Caco-2 (cell line): ENCODE measurements at regions not wholly inside any gene's neighbourhood (a gene's known extent, or its start where the extent isn't known, plus 50 kb on each side); places are given as distances from the start of the nearest gene placed in this dataset.

ENCODE experiments used
- BruUV-seq: library from RNA; stranded (reverse); fragments of 400-500 nt; replicated peaks from 2 replicates; lab custom pipeline; 2021; lab: Mats Ljungman, UMichigan
- CTCF ChIA-PET: fragments of 300-600 bp; sonication (Branson Sonifier 250); formaldehyde crosslinking; loops from one replicate; lab custom pipeline; 2022; ENCODE audit warnings: antibody characterized with exemption; lab: Charles Lee
- POLR2A ChIA-PET: fragments of 300-600 bp; sonication (Branson Sonifier 250); formaldehyde crosslinking; loops from one replicate; lab custom pipeline; 2022; ENCODE audit warnings: antibody characterized with exemption; lab: Charles Lee
- DNase-seq, 2 experiments: peaks; one replicate each; pipeline versions ENCODE4 v3.0.0 to v3.0.0-alpha.2; 2020 to 2022
- H3K27me3 ChIP-seq: replicated peaks from 2 replicates; pipeline ENCODE4 v1.6.0; 2011; ENCODE audit warnings: low read length; ENCODE audit not compliant: control insufficient read depth, insufficient read depth
- H3K36me3 ChIP-seq: 2 replicates; pipeline ENCODE4 v1.5.1; 2011; ENCODE audit warnings: low read length; ENCODE audit not compliant: control insufficient read depth, insufficient read depth
- H3K4me1 ChIP-seq: fragments of 250-450 bp; sonication (Bioruptor Pico); 2 replicates; pipeline ENCODE4 v1.5.1; 2020; ENCODE audit warnings: mild to moderate bottlenecking
- H3K4me3 ChIP-seq: 2 replicates; pipeline ENCODE4 v1.5.1; 2011; ENCODE audit warnings: low read depth, mild to moderate bottlenecking, control low read depth, low read length
- H3K9me3 ChIP-seq: fragments of 250-450 bp; sonication (Bioruptor Pico); 2 replicates; pipeline ENCODE4 v1.5.1; 2020; ENCODE audit warnings: mild to moderate bottlenecking, moderate library complexity
- H3K27ac Mint-ChIP-seq: one replicate; pipeline ENCODE4 v1.8.0; 2022; ENCODE audit warnings: mixed read lengths; ENCODE audit not compliant: unreplicated experiment
- H3K27me3 Mint-ChIP-seq: one replicate; pipeline ENCODE4 v1.8.0; 2022; ENCODE audit warnings: mixed read lengths; ENCODE audit not compliant: insufficient read depth, unreplicated experiment
- H3K36me3 Mint-ChIP-seq: one replicate; pipeline ENCODE4 v1.8.0; 2022; ENCODE audit warnings: mild to moderate bottlenecking, mixed read lengths; ENCODE audit not compliant: insufficient read depth, unreplicated experiment
- H3K4me1 Mint-ChIP-seq: one replicate; pipeline ENCODE4 v1.8.0; 2022; ENCODE audit warnings: low read depth, mixed read lengths; ENCODE audit not compliant: unreplicated experiment
- H3K4me3 Mint-ChIP-seq: one replicate; pipeline ENCODE4 v1.8.0; 2022; ENCODE audit warnings: mild to moderate bottlenecking, moderate library complexity, mixed read lengths; ENCODE audit not compliant: unreplicated experiment
- H3K9me3 Mint-ChIP-seq: one replicate; pipeline ENCODE4 v1.8.0; 2022; ENCODE audit warnings: mixed read lengths; ENCODE audit not compliant: unreplicated experiment
- intact Hi-C: fragments of 100-400 bp; cut with micrococcal nuclease; formaldehyde crosslinking; loops from one replicate; pipeline ENCODE4 v1.10.0; 2022; ENCODE audit not compliant: unreplicated experiment
- TF ChIP-seq, protein P1 (sequence below), 2 experiments: fragments of 200-600 bp in 1 of 2; IDR thresholded peaks; 1 replicate in 1 of 2; 2 replicates in 1 of 2; pipeline versions ENCODE4 v1.5.1 to v1.8.0; 2011 to 2022; ENCODE audit warnings: antibody characterized with exemption in 1 of 2, control low read depth in 1 of 2, inconsistent platforms in 1 of 2, low read depth in 1 of 2, low read length in 1 of 2, mild to moderate bottlenecking in 1 of 2, moderate library complexity in 1 of 2; ENCODE audit not compliant: insufficient read depth in 1 of 2, severe bottlenecking in 1 of 2, unreplicated experiment in 1 of 2

DNA sequence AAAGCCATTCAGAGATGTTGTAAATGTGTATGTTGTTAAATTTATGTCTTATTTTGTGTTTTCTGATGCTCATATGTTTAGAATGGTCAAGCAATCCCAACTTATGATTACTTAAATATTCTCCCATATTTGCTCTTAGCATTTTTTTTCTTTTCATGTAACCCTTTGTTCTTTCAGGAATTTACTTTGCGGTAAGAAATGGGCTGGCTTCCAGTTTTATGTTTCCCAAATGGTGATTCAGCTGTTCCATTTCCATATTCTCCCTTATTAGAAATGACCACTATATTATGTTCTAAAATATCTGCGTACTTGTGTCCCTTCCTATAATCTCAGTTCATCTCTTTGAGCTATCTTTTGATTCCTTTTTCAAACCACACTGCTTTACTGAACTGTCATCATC is 113.7 kb downstream of the CDH26 start:
- H3K4me3 Mint-ChIP-seq: no peak overlapping the region
- ChIA-PET POLR2A (no interaction called here), CTCF (no interaction called here)
- no peak for DNase-seq
- Histone ChIP-seq H3K4me3 (no peak overlapping the region), H3K27me3 (peaks cover 7% of the 10 kb centered on the region), H3K4me1 (no peaks in the 10 kb centered on the region), H3K9me3 (0 out of 2 replicates have a peak, but pooled peaks cover 9% of the 10 kb centered on the region), H3K36me3 (no peaks in the 10 kb centered on the region)
- H3K27me3 Mint-ChIP-seq: peaks cover 27% of the 10 kb centered on the region
- H3K4me1 Mint-ChIP-seq: no peaks in the 10 kb centered on the region
- BruUV-seq: no TSS peak
- TF ChIP-seq, protein P1, sequence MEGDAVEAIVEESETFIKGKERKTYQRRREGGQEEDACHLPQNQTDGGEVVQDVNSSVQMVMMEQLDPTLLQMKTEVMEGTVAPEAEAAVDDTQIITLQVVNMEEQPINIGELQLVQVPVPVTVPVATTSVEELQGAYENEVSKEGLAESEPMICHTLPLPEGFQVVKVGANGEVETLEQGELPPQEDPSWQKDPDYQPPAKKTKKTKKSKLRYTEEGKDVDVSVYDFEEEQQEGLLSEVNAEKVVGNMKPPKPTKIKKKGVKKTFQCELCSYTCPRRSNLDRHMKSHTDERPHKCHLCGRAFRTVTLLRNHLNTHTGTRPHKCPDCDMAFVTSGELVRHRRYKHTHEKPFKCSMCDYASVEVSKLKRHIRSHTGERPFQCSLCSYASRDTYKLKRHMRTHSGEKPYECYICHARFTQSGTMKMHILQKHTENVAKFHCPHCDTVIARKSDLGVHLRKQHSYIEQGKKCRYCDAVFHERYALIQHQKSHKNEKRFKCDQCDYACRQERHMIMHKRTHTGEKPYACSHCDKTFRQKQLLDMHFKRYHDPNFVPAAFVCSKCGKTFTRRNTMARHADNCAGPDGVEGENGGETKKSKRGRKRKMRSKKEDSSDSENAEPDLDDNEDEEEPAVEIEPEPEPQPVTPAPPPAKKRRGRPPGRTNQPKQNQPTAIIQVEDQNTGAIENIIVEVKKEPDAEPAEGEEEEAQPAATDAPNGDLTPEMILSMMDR (IDR thresholded peaks at IDR 0.05; ENCODE audit: insufficient read depth in 1 of 2, low read depth in 1 of 2, low read length in 1 of 2, severe bottlenecking in 1 of 2, unreplicated experiment in 1 of 2): no peak
- no peaks in the 10 kb centered on the region for H3K9me3 Mint-ChIP-seq
- intact Hi-C loops: no loop called here
- no peaks in the 10 kb centered on the region for H3K36me3 Mint-ChIP-seq
- no peak overlapping the region for H3K27ac Mint-ChIP-seq

DNA sequence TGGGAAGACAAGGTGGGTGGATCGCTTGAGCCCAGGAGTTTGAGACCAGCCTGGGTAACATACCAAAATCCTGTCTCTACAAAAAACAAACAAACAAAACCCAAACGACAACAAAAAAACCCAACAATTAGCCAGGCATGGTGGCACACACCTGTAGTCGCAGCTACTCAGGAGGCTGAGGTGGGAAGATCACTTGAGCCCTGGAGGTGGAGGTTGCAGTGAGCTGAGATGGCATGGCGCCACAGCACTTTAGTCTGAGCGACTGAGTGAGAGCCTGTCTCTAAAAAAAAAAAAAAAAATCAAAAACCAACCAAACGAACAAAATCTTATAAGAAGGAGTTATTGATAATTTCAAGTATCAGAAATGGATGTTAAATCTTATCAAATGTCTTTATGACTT is 114.9 kb downstream of the CDH26 start:
- POLR2A ChIA-PET: no interaction called here
- no peaks in the 10 kb centered on the region for H3K36me3 Mint-ChIP-seq
- H3K4me1 ChIP-seq: no peaks in the 10 kb centered on the region
- BruUV-seq: no TSS peak
- H3K27me3 ChIP-seq: peaks cover 5% of the 10 kb centered on the region; the same call in 1 of the 2 replicates
- no peak overlapping the region for H3K27ac Mint-ChIP-seq
- H3K9me3 Mint-ChIP-seq: no peaks in the 10 kb centered on the region
- H3K4me3 ChIP-seq: no peak overlapping the region
- CTCF ChIA-PET: no interaction called here
- H3K36me3 ChIP-seq: no peaks in the 10 kb centered on the region
- peaks cover 21% of the 10 kb centered on the region for H3K27me3 Mint-ChIP-seq
- H3K4me3 Mint-ChIP-seq: no peak overlapping the region
- no peaks in the 10 kb centered on the region for H3K4me1 Mint-ChIP-seq
- 0 out of 2 replicates have a peak, but pooled peaks cover 9% of the 10 kb centered on the region for H3K9me3 ChIP-seq
- DNase-seq: peak in 1 of 2 experiments; percentile 14
- TF ChIP-seq, protein P1 (IDR thresholded peaks at IDR 0.05; ENCODE audit: insufficient read depth in 1 of 2, low read depth in 1 of 2, low read length in 1 of 2, severe bottlenecking in 1 of 2, unreplicated experiment in 1 of 2): no peak
- intact Hi-C loops: no loop called here

DNA sequence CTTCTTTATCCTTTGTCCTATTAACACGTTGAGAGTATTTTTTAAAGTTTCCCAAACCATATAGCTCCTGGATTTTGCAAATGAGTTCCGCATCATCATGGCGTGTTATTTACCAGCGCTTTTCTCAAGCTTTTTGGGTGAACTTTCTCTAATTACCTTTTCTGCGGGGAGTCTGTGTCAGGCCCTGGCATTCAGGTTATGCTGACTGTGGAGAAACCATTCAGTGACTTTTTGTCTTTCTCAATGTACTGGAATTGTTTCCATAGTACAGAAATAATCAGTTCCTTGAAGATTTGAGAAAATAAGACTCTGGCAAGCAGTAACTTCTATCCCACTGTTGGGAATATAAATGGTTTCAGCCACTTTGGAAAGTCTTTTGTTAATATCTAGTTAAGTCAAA is 115.3 kb downstream of the CDH26 start:
- H3K27me3 ChIP-seq: peaks cover 3% of the 10 kb centered on the region; the same call in 1 of the 2 replicates
- ChIA-PET CTCF (no interaction called here), POLR2A (no interaction called here)
- H3K9me3 Mint-ChIP-seq: no peaks in the 10 kb centered on the region
- BruUV-seq: no TSS peak
- no peaks in the 10 kb centered on the region for H3K36me3 Mint-ChIP-seq
- TF ChIP-seq, protein P1 (IDR thresholded peaks at IDR 0.05; ENCODE audit: insufficient read depth in 1 of 2, low read depth in 1 of 2, low read length in 1 of 2, severe bottlenecking in 1 of 2, unreplicated experiment in 1 of 2): no peak
- no peak overlapping the region for H3K4me3 ChIP-seq
- H3K27ac Mint-ChIP-seq: no peak overlapping the region
- no peaks in the 10 kb centered on the region for H3K4me1 ChIP-seq
- DNase-seq: peak in 1 of 2 experiments; percentile 3
- H3K4me1 Mint-ChIP-seq: no peaks in the 10 kb centered on the region
- no peaks in the 10 kb centered on the region for H3K36me3 ChIP-seq
- peaks cover 19% of the 10 kb centered on the region for H3K27me3 Mint-ChIP-seq
- 0 out of 2 replicates have a peak, but pooled peaks cover 9% of the 10 kb centered on the region for H3K9me3 ChIP-seq
- intact Hi-C loops: no loop called here
- H3K4me3 Mint-ChIP-seq: no peak overlapping the region
